ENCODE measurements at regions not wholly inside any gene's neighbourhood (a gene's known extent, or its start where the extent isn't known, plus 50 kb on each side); places are given as distances from the start of the nearest gene placed in this dataset.

DNA sequence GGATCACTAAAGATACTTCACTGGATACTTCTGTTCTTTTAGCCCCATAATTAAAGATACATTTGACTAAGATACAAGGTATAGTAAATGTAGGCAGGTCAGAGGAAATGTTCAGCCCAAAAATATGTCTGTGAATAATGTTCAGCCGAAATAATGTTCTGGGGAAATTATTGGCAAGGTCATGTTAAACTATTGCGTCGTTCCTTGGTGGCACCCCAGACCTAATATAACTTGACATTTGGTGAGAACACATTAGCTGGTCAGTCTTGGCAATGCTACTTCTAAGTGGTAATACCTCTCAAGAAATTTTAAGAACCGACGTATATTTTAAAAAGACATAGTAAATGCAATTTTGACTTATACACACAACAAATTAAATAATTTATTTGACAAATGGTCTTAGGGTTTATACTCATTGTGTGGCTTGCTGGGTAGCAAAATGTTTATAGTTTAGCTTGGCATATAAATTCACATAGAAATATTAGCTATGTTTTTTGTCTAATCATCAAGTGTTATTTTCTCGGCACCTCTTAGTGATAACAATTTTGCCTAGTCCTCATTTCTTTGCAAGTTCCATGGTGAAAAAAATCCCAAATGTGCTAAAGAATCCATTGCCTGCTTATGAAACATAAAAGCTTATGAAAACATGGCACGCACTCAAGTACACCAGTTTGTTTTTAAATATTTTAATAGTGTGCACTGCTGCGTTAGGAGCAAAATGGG is 270.3 kb upstream of the NEBL start:
- Histone ChIP-seq H2AK5ac (ENCODE audit: low read depth, low read length) (no peak overlapping the region), H3K4ac (ENCODE audit: low read length) (no peak overlapping the region), H4K91ac (ENCODE audit: low read depth, low read length, poor library complexity) (no peak overlapping the region), H2BK5ac (ENCODE audit: low read length) (no peak overlapping the region), H3K23ac (ENCODE audit: low read depth, low read length, poor library complexity) (no peak overlapping the region), H2BK12ac (ENCODE audit: low read length) (no peak overlapping the region), H2AFZ (ENCODE audit: low read length) (peak overlapping the region; percentile 48), H4K8ac (ENCODE audit: low read depth, low read length) (no peak overlapping the region), H3K36me3 (replicated peaks in 1 of 2; ENCODE audit: control insufficient read depth in 2 of 2, insufficient read depth in 2 of 2, low read length in 2 of 2) (peaks cover 0 to 8% of the 10 kb centered on the region in 2 donors), H3K9me3 (replicated peaks in 1 of 2; ENCODE audit: control insufficient read depth in 2 of 2, insufficient read depth in 1 of 2, low read depth in 1 of 2, low read length in 2 of 2) (peaks cover 8 to 13% of the 10 kb centered on the region in 2 donors), H3K18ac (ENCODE audit: low read length) (no peak overlapping the region), H3K4me1 (ENCODE audit: control insufficient read depth in 2 of 2, insufficient read depth in 1 of 2, low read depth in 1 of 2, low read length in 2 of 2) (peaks cover 7 to 12% of the 10 kb centered on the region in 2 donors), H2BK15ac (ENCODE audit: low read length) (no peak overlapping the region), H3K4me3 (ENCODE audit: low read length in 2 of 2) (no peak overlapping the region), H3K4me2 (ENCODE audit: insufficient read depth, low read length, poor library complexity, severe bottlenecking) (no peak overlapping the region), H2BK120ac (ENCODE audit: low read depth, low read length) (no peak overlapping the region), H3K27ac (replicated peaks; ENCODE audit: low read length) (no peak overlapping the region), H3K9ac (ENCODE audit: low read depth, low read length, poor library complexity) (no peak overlapping the region), H3K27me3 (ENCODE audit: control insufficient read depth in 3 of 3, insufficient read depth in 3 of 3, low read depth in 1 of 3, low read length in 3 of 3) (no peaks in the 10 kb centered on the region), H3K14ac (ENCODE audit: low read length) (no peak overlapping the region), H3K79me1 (ENCODE audit: low read depth, low read length) (no peaks in the 10 kb centered on the region)
- WGBS, 2 donors (ENCODE audit: extremely low coverage in 2 of 2, insufficient read length in 2 of 2, insufficient replicate concordance in 1 of 2): no CpG with 5 or more reads among the region's 8 CpGs
- DNase-seq (ENCODE audit: low spot score): no peak

GRCh38 chr10:21166557-21167287 is 269.6 kb upstream of the NEBL start:
- H2BK15ac ChIP-seq (ENCODE audit: low read length): no peak overlapping the region
- H3K36me3 ChIP-seq (replicated peaks in 1 of 2; ENCODE audit: control insufficient read depth in 2 of 2, insufficient read depth in 2 of 2, low read length in 2 of 2): peaks cover 0 to 6% of the 10 kb centered on the region in 2 donors
- H3K79me1 ChIP-seq (ENCODE audit: low read depth, low read length): no peaks in the 10 kb centered on the region
- H3K4me1 ChIP-seq (ENCODE audit: control insufficient read depth in 2 of 2, insufficient read depth in 1 of 2, low read depth in 1 of 2, low read length in 2 of 2): peaks cover 7 to 12% of the 10 kb centered on the region in 2 donors
- peaks cover 11 to 19% of the 10 kb centered on the region in 2 donors for H3K9me3 ChIP-seq (replicated peaks in 1 of 2; ENCODE audit: control insufficient read depth in 2 of 2, insufficient read depth in 1 of 2, low read depth in 1 of 2, low read length in 2 of 2)
- no peak overlapping the region for H2BK5ac ChIP-seq (ENCODE audit: low read length)
- no peak overlapping the region for H4K91ac ChIP-seq (ENCODE audit: low read depth, low read length, poor library complexity)
- no peaks in the 10 kb centered on the region for H3K27me3 ChIP-seq (ENCODE audit: control insufficient read depth in 3 of 3, insufficient read depth in 3 of 3, low read depth in 1 of 3, low read length in 3 of 3)
- H3K4me3 ChIP-seq (ENCODE audit: low read length in 2 of 2): no peak overlapping the region
- no peak overlapping the region for H2BK120ac ChIP-seq (ENCODE audit: low read depth, low read length)
- no peak overlapping the region for H2AK5ac ChIP-seq (ENCODE audit: low read depth, low read length)
- no peak overlapping the region for H3K4ac ChIP-seq (ENCODE audit: low read length)
- no CpG with 5 or more reads among the region's 16 CpGs for WGBS, 2 donors (ENCODE audit: extremely low coverage in 2 of 2, insufficient read length in 2 of 2, insufficient replicate concordance in 1 of 2)
- H3K9ac ChIP-seq (ENCODE audit: low read depth, low read length, poor library complexity): no peak overlapping the region
- H3K23ac ChIP-seq (ENCODE audit: low read depth, low read length, poor library complexity): no peak overlapping the region
- no peak overlapping the region for H4K8ac ChIP-seq (ENCODE audit: low read depth, low read length)
- H3K27ac ChIP-seq (replicated peaks; ENCODE audit: low read length): no peak overlapping the region
- H3K14ac ChIP-seq (ENCODE audit: low read length): no peak overlapping the region
- DNase-seq (ENCODE audit: low spot score): no peak
- H2AFZ ChIP-seq (ENCODE audit: low read length): peak overlapping the region; percentile 48
- H2BK12ac ChIP-seq (ENCODE audit: low read length): no peak overlapping the region
- no peak overlapping the region for H3K4me2 ChIP-seq (ENCODE audit: insufficient read depth, low read length, poor library complexity, severe bottlenecking)
- no peak overlapping the region for H3K18ac ChIP-seq (ENCODE audit: low read length)

GRCh38 chr10:21165489-21165888 is 268.4 kb upstream of the NEBL start:
- no peak for DNase-seq (ENCODE audit: low spot score)
- no peak overlapping the region for H3K4me2 ChIP-seq (ENCODE audit: insufficient read depth, low read length, poor library complexity, severe bottlenecking)
- H2BK120ac ChIP-seq (ENCODE audit: low read depth, low read length): no peak overlapping the region
- H3K4ac ChIP-seq (ENCODE audit: low read length): no peak overlapping the region
- peaks cover 5 to 9% of the 10 kb centered on the region in 2 donors for H3K4me1 ChIP-seq (ENCODE audit: control insufficient read depth in 2 of 2, insufficient read depth in 1 of 2, low read depth in 1 of 2, low read length in 2 of 2)
- H2BK5ac ChIP-seq (ENCODE audit: low read length): no peak overlapping the region
- no peak overlapping the region for H3K4me3 ChIP-seq (ENCODE audit: low read length in 2 of 2)
- H2BK12ac ChIP-seq (ENCODE audit: low read length): no peak overlapping the region
- H3K27ac ChIP-seq (replicated peaks; ENCODE audit: low read length): peak overlapping the region; percentile 10
- H3K23ac ChIP-seq (ENCODE audit: low read depth, low read length, poor library complexity): no peak overlapping the region
- H4K8ac ChIP-seq (ENCODE audit: low read depth, low read length): no peak overlapping the region
- no peaks in the 10 kb centered on the region for H3K79me1 ChIP-seq (ENCODE audit: low read depth, low read length)
- H3K14ac ChIP-seq (ENCODE audit: low read length): no peak overlapping the region
- H3K9ac ChIP-seq (ENCODE audit: low read depth, low read length, poor library complexity): no peak overlapping the region
- H3K27me3 ChIP-seq (ENCODE audit: control insufficient read depth in 3 of 3, insufficient read depth in 3 of 3, low read depth in 1 of 3, low read length in 3 of 3): no peaks in the 10 kb centered on the region
- no peak overlapping the region for H4K91ac ChIP-seq (ENCODE audit: low read depth, low read length, poor library complexity)
- no peak overlapping the region for H2AFZ ChIP-seq (ENCODE audit: low read length)
- WGBS, 2 donors (ENCODE audit: extremely low coverage in 2 of 2, insufficient read length in 2 of 2, insufficient replicate concordance in 1 of 2): no CpG with 5 or more reads among the region's 7 CpGs
- H3K18ac ChIP-seq (ENCODE audit: low read length): peak overlapping the region; percentile 0
- H2BK15ac ChIP-seq (ENCODE audit: low read length): no peak overlapping the region
- H3K36me3 ChIP-seq (replicated peaks in 1 of 2; ENCODE audit: control insufficient read depth in 2 of 2, insufficient read depth in 2 of 2, low read length in 2 of 2): peaks cover 0 to 5% of the 10 kb centered on the region in 2 donors
- H3K9me3 ChIP-seq (replicated peaks in 1 of 2; ENCODE audit: control insufficient read depth in 2 of 2, insufficient read depth in 1 of 2, low read depth in 1 of 2, low read length in 2 of 2): peaks cover 11 to 19% of the 10 kb centered on the region in 2 donors
- H2AK5ac ChIP-seq (ENCODE audit: low read depth, low read length): no peak overlapping the region

DNA sequence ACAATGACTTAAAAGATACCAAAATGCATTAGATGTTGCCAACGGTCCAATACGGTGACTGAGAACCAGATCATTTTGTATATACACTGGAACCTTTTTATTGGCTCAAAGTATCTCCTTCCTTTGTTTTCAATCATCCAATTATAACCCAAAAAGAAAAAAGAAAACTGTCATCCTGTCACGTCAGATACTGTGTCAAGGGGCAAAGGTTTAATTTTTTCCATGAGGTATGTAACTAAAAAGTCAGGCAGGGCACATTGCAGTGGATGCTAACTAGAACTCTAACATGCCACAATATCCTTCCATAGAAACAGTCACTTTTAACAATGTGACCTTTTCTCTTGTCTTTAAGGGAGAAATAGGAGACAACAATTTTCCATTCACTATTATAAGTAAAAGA is 267.6 kb upstream of the NEBL start:
- Histone ChIP-seq H2AK5ac (ENCODE audit: low read depth, low read length) (no peak overlapping the region), H3K27me3 (ENCODE audit: control insufficient read depth in 3 of 3, insufficient read depth in 3 of 3, low read depth in 1 of 3, low read length in 3 of 3) (no peaks in the 10 kb centered on the region), H3K4me2 (ENCODE audit: insufficient read depth, low read length, poor library complexity, severe bottlenecking) (no peak overlapping the region), H4K91ac (ENCODE audit: low read depth, low read length, poor library complexity) (no peak overlapping the region), H2AFZ (ENCODE audit: low read length) (no peak overlapping the region), H3K36me3 (replicated peaks in 1 of 2; ENCODE audit: control insufficient read depth in 2 of 2, insufficient read depth in 2 of 2, low read length in 2 of 2) (peaks cover 0 to 5% of the 10 kb centered on the region in 2 donors), H2BK12ac (ENCODE audit: low read length) (no peak overlapping the region), H4K8ac (ENCODE audit: low read depth, low read length) (no peak overlapping the region), H3K18ac (ENCODE audit: low read length) (no peak overlapping the region), H3K9me3 (replicated peaks in 1 of 2; ENCODE audit: control insufficient read depth in 2 of 2, insufficient read depth in 1 of 2, low read depth in 1 of 2, low read length in 2 of 2) (peaks cover 11 to 19% of the 10 kb centered on the region in 2 donors), H3K79me1 (ENCODE audit: low read depth, low read length) (no peaks in the 10 kb centered on the region), H2BK120ac (ENCODE audit: low read depth, low read length) (no peak overlapping the region), H3K4me1 (ENCODE audit: control insufficient read depth in 2 of 2, insufficient read depth in 1 of 2, low read depth in 1 of 2, low read length in 2 of 2) (peaks cover 4% of the 10 kb centered on the region in 2 donors), H2BK5ac (ENCODE audit: low read length) (no peak overlapping the region), H3K9ac (ENCODE audit: low read depth, low read length, poor library complexity) (no peak overlapping the region), H3K4me3 (ENCODE audit: low read length in 2 of 2) (no peak overlapping the region), H3K14ac (ENCODE audit: low read length) (no peak overlapping the region), H2BK15ac (ENCODE audit: low read length) (no peak overlapping the region), H3K27ac (replicated peaks; ENCODE audit: low read length) (no peak overlapping the region), H3K23ac (ENCODE audit: low read depth, low read length, poor library complexity) (no peak overlapping the region), H3K4ac (ENCODE audit: low read length) (no peak overlapping the region)
- no CpG with 5 or more reads among the region's 3 CpGs for WGBS, 2 donors (ENCODE audit: extremely low coverage in 2 of 2, insufficient read length in 2 of 2, insufficient replicate concordance in 1 of 2)
- no peak for DNase-seq (ENCODE audit: low spot score)

Measured in neuronal stem cell (in vitro differentiated cells).